ENCODE measurements at regions not wholly inside any gene's neighbourhood (a gene's known extent, or its start where the extent isn't known, plus 50 kb on each side); places are given as distances from the start of the nearest gene placed in this dataset.

DNA sequence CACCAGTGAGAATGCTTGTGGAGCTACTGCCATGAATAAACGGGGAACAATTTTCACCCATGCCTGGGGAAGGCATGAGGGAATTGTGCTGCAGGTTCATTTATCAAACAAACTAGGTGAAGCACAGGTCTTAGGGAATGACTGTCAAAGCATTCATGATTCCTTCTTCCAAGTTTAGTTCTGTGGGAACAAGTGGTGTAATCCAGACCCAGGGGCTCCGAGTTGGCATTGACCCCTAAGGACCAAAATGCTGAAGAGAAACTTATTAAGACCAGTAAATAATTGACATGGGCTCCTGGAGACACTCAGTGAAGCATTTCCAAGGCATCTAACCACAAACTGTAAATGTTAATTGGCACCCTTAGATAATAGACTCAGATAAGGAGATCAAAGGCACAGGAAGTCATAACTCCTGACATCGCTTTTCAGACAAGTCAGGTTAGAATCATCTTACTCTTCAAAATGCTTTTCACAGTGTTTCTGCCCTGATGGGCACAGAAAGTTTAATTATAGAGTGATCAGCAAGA is 96.9 kb downstream of the SPP2 start:
- no peak overlapping the region for H3K27ac ChIP-seq
- no peak overlapping the region for H2AFZ ChIP-seq
- H3K4me2 ChIP-seq (ENCODE audit: low read length) = no peak overlapping the region
- H3K9me3 ChIP-seq (ENCODE audit: control insufficient read depth, low read length) = no peaks in the 10 kb centered on the region
- H3K9ac ChIP-seq = no peak overlapping the region
- no peaks in the 10 kb centered on the region for H3K79me2 ChIP-seq
- no peak for TF ChIP-seq CTCF (IDR thresholded peaks at IDR 0.05)
- no peaks in the 10 kb centered on the region for H3K27me3 ChIP-seq (ENCODE audit: control insufficient read depth, insufficient read depth, low read length)
- no peaks in the 10 kb centered on the region for H3K4me1 ChIP-seq
- H3K36me3 ChIP-seq (ENCODE audit: control insufficient read depth, insufficient read depth, low read length) = no peaks in the 10 kb centered on the region
- H3K4me3 ChIP-seq (ENCODE audit: low read depth, low read length) = no peak overlapping the region

- H3K36me3 ChIP-seq (ENCODE audit: control insufficient read depth, insufficient read depth, low read length) = no peaks in the 10 kb centered on the region
- H3K79me2 ChIP-seq = no peaks in the 10 kb centered on the region
- H2AFZ ChIP-seq = no peak overlapping the region
- H3K27ac ChIP-seq = no peak overlapping the region
- TF ChIP-seq CTCF (IDR thresholded peaks at IDR 0.05) = no peak
- no peaks in the 10 kb centered on the region for H3K27me3 ChIP-seq (ENCODE audit: control insufficient read depth, insufficient read depth, low read length)
- H3K4me1 ChIP-seq = no peaks in the 10 kb centered on the region
- H3K9me3 ChIP-seq (ENCODE audit: control insufficient read depth, low read length) = no peaks in the 10 kb centered on the region
- H3K4me2 ChIP-seq (ENCODE audit: low read length) = no peak overlapping the region
- no peak overlapping the region for H3K9ac ChIP-seq
- no peak overlapping the region for H3K4me3 ChIP-seq (ENCODE audit: low read depth, low read length)
These were observed 95.8 kb downstream of the SPP2 start for GRCh38 chr2:234146087-234146826.

- TF ChIP-seq CTCF (IDR thresholded peaks at IDR 0.05) = no peak
- no peak overlapping the region for H3K4me3 ChIP-seq (ENCODE audit: low read depth, low read length)
- H3K27ac ChIP-seq = no peak overlapping the region
- H3K9ac ChIP-seq = no peak overlapping the region
- H3K4me1 ChIP-seq = no peaks in the 10 kb centered on the region
- H3K36me3 ChIP-seq (ENCODE audit: control insufficient read depth, insufficient read depth, low read length) = no peaks in the 10 kb centered on the region
- H2AFZ ChIP-seq = no peak overlapping the region
- no peak overlapping the region for H3K4me2 ChIP-seq (ENCODE audit: low read length)
- no peaks in the 10 kb centered on the region for H3K9me3 ChIP-seq (ENCODE audit: control insufficient read depth, low read length)
- H3K27me3 ChIP-seq (ENCODE audit: control insufficient read depth, insufficient read depth, low read length) = no peaks in the 10 kb centered on the region
- H3K79me2 ChIP-seq = no peaks in the 10 kb centered on the region
These were observed 95.0 kb downstream of the SPP2 start for GRCh38 chr2:234145511-234145910.

DNA sequence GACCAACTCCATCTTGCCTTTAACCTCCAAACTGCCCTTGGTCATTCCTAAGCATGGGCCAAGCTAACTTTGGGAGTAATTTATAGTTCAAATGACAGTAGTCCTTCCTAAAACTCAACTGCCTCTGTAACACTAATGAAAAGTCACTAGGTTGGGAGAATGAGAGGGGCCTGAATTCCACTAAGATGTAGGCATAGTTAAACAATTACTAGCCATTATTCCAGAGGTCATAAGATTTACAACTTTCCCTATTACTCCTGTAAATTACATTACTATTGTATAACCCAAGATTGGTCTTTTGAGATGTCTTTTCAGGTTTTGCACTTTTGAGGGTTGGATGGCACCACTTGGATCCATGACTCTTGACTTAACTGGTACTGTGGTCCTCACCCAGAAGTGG is 94.6 kb downstream of the SPP2 start:
- no peak overlapping the region for H3K4me3 ChIP-seq (ENCODE audit: low read depth, low read length)
- TF ChIP-seq CTCF (IDR thresholded peaks at IDR 0.05) = no peak
- no peaks in the 10 kb centered on the region for H3K36me3 ChIP-seq (ENCODE audit: control insufficient read depth, insufficient read depth, low read length)
- H3K4me1 ChIP-seq = no peaks in the 10 kb centered on the region
- no peaks in the 10 kb centered on the region for H3K79me2 ChIP-seq
- no peak overlapping the region for H2AFZ ChIP-seq
- no peaks in the 10 kb centered on the region for H3K27me3 ChIP-seq (ENCODE audit: control insufficient read depth, insufficient read depth, low read length)
- no peaks in the 10 kb centered on the region for H3K9me3 ChIP-seq (ENCODE audit: control insufficient read depth, low read length)
- H3K4me2 ChIP-seq (ENCODE audit: low read length) = no peak overlapping the region
- H3K9ac ChIP-seq = no peak overlapping the region
- no peak overlapping the region for H3K27ac ChIP-seq

DNA sequence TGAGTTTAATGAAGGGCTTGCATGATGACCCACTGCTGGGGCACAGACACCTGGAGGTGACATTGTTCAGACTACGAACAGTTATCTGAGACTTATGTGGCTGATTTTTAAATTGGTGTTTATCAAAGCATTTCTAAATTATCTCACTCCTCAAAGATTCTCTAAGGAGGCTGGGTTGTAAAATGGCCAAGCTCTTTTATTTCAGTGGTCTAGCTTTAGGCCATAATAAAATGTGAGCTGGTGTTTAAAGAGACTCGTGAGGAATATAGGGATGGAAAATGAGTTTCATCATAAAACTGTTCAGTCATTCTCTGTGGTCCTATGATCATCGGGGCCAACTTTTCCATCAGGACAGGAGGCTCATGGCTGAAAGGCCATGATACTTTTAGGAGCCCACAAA is 93.4 kb downstream of the SPP2 start:
- Histone ChIP-seq H3K36me3 (ENCODE audit: control insufficient read depth, insufficient read depth, low read length) (no peaks in the 10 kb centered on the region), H3K4me2 (ENCODE audit: low read length) (no peak overlapping the region), H3K4me1 (no peaks in the 10 kb centered on the region), H3K4me3 (ENCODE audit: low read depth, low read length) (no peak overlapping the region), H3K79me2 (no peaks in the 10 kb centered on the region), H3K9me3 (ENCODE audit: control insufficient read depth, low read length) (no peaks in the 10 kb centered on the region), H3K27me3 (ENCODE audit: control insufficient read depth, insufficient read depth, low read length) (no peaks in the 10 kb centered on the region), H3K27ac (no peak overlapping the region), H3K9ac (no peak overlapping the region), H2AFZ (no peak overlapping the region)
- TF ChIP-seq CTCF (IDR thresholded peaks at IDR 0.05) = no peak

Data from parathyroid adenoma (tissue), 2 donors.